ENCODE measurements at regions not wholly inside any gene's neighbourhood (a gene's known extent, or its start where the extent isn't known, plus 50 kb on each side); places are given as distances from the start of the nearest gene placed in this dataset.

DNA sequence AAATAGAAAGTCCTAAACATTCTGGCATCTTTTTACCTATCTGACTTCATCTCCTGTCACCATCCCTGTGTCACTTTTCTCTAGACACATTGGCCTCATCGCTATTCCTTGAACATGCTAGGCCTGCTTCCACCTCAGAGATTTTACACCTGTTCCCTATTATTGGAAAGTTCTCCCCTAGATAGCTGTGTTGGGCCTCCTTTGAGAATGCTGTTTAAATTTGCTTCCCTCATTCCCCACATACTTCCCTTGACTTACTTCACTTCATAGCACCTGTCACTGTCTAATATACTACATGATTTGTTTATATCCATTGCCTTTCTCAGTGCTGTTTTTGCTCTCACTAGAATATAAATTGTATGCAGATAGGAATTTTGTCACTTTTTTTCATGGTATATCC lies 317.0 kb upstream of the GCFC2 start:
- TF ChIP-seq ZNF585B (tag by site-specific recombination; IDR thresholded peaks at IDR 0.05): no peak
- H3K36me3 ChIP-seq (ENCODE audit: control insufficient read depth in 2 of 2, insufficient read depth in 1 of 2, low read length in 2 of 2): no peaks in the 10 kb centered on the region
- H3K27ac ChIP-seq (ENCODE audit: extremely low read depth, low read depth, low read length): no peak overlapping the region
- no peaks in the 10 kb centered on the region for H3K9me3 ChIP-seq (ENCODE audit: control insufficient read depth, insufficient read depth, low read depth, low read length)
- CTCF ChIA-PET: no interaction called here
- H3K4me3 ChIP-seq (ENCODE audit: low read depth, low read length): no peak overlapping the region
- POLR2A ChIA-PET: no interaction called here
- H3K4me1 ChIP-seq (ENCODE audit: control insufficient read depth, insufficient read depth, low read length): no peaks in the 10 kb centered on the region

DNA sequence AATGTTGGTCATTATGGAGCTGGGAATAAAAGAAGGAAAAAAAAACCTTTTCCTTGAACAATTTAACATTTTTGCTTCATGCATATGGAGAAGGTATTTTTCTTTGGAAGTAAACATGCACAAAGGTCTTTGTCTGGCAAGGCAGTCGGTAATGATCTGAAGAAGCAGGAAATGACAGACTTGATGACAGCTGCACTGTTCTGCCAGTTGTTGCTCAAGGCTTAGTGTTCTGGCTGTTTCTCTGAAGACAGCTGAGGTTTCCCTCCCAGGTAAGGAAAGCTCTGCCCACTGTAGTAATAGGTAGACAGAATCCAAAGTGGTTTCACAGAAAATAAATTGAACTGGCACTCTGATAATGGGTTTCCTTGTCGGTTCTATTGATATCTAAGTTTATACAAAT lies 308.4 kb upstream of the GCFC2 start:
- Histone ChIP-seq H3K4me3 (ENCODE audit: low read depth, low read length) (no peak overlapping the region), H3K9me3 (ENCODE audit: control insufficient read depth, insufficient read depth, low read depth, low read length) (no peaks in the 10 kb centered on the region), H3K27ac (ENCODE audit: extremely low read depth, low read depth, low read length) (no peak overlapping the region), H3K36me3 (ENCODE audit: control insufficient read depth in 2 of 2, insufficient read depth in 1 of 2, low read length in 2 of 2) (no peaks in the 10 kb centered on the region), H3K4me1 (ENCODE audit: control insufficient read depth, insufficient read depth, low read length) (no peaks in the 10 kb centered on the region)
- POLR2A ChIA-PET: no interaction called here
- no peak for TF ChIP-seq OSR2 (tag by site-specific recombination; IDR thresholded peaks at IDR 0.05)
- CTCF ChIA-PET: no interaction called here

DNA sequence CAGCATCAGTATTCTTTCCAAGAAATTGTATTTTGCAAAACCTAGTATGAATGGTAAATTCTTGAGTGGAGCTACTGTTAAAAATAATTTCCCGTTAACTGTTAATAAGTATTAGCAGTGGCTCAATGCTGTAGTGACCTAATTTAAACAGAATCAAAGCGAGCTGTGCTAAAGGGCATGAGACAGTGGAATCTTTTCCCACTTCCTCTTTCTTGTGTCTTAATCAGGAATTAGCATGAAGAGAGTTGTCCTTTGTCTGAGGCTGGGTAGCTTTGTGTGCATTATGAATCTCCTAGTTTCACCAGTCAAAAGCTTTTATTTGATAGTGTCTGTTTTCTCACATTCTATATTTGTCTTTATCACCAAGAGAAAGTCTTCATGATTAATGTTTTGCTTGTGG lies 298.8 kb upstream of the GCFC2 start:
- CTCF ChIA-PET: no interaction called here
- H3K27ac ChIP-seq (ENCODE audit: extremely low read depth, low read depth, low read length): no peak overlapping the region
- POLR2A ChIA-PET: no interaction called here
- no peak overlapping the region for H3K4me3 ChIP-seq (ENCODE audit: low read depth, low read length)
- no peaks in the 10 kb centered on the region for H3K36me3 ChIP-seq (ENCODE audit: control insufficient read depth in 2 of 2, insufficient read depth in 1 of 2, low read length in 2 of 2)
- no peaks in the 10 kb centered on the region for H3K4me1 ChIP-seq (ENCODE audit: control insufficient read depth, insufficient read depth, low read length)
- H3K9me3 ChIP-seq (ENCODE audit: control insufficient read depth, insufficient read depth, low read depth, low read length): no peaks in the 10 kb centered on the region
- TF ChIP-seq ZNF561 (tag by site-specific recombination; IDR thresholded peaks at IDR 0.05; ENCODE audit: borderline replicate concordance) (no peak), SETDB1 (IDR thresholded peaks at IDR 0.05; ENCODE audit: insufficient read length, low read length) (no peak), ZNF146 (tag by site-specific recombination; IDR thresholded peaks at IDR 0.05) (no peak)
- TF ChIP-seq, protein P1, sequence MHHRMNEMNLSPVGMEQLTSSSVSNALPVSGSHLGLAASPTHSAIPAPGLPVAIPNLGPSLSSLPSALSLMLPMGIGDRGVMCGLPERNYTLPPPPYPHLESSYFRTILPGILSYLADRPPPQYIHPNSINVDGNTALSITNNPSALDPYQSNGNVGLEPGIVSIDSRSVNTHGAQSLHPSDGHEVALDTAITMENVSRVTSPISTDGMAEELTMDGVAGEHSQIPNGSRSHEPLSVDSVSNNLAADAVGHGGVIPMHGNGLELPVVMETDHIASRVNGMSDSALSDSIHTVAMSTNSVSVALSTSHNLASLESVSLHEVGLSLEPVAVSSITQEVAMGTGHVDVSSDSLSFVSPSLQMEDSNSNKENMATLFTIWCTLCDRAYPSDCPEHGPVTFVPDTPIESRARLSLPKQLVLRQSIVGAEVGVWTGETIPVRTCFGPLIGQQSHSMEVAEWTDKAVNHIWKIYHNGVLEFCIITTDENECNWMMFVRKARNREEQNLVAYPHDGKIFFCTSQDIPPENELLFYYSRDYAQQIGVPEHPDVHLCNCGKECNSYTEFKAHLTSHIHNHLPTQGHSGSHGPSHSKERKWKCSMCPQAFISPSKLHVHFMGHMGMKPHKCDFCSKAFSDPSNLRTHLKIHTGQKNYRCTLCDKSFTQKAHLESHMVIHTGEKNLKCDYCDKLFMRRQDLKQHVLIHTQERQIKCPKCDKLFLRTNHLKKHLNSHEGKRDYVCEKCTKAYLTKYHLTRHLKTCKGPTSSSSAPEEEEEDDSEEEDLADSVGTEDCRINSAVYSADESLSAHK (tag by site-specific recombination; IDR thresholded peaks at IDR 0.05): no peak

DNA sequence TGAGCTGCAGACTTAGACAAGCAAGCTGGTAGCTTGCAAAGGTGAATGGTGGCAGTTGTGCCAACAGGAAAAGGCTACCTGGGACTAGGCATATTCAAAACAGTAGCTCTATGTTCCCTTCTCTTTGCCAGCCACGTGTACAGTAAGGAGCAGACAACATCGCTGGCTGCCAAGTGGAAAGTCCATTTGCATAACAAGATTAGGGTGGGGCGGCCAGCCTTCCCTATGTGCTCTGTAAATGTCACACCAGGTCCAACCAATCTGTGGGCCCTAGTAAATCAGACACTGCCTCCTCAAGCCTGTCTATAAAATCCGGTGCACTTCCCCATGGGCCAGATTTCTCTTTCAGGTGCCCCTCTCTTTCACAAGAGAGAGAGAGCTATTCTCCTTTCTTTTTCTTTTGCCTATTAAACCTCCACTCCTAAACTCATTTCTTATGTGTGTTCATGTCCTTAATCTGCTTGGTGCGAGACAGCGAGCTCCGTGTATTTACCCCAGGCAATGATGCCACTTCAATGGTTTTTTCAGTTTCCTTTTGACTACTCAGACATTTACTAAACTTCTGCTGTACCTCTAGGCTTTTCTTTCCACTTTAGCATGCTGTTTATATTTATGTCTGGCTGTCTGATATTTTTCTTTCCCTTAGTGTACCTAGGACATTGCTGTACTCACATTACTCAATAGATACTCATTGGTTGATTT lies 297.4 kb upstream of the GCFC2 start:
- H3K27ac ChIP-seq (ENCODE audit: extremely low read depth, low read depth, low read length): no peak overlapping the region
- no peaks in the 10 kb centered on the region for H3K9me3 ChIP-seq (ENCODE audit: control insufficient read depth, insufficient read depth, low read depth, low read length)
- ChIA-PET POLR2A (no interaction called here), CTCF (no interaction called here)
- no peak overlapping the region for H3K4me3 ChIP-seq (ENCODE audit: low read depth, low read length)
- no peaks in the 10 kb centered on the region for H3K36me3 ChIP-seq (ENCODE audit: control insufficient read depth in 2 of 2, insufficient read depth in 1 of 2, low read length in 2 of 2)
- H3K4me1 ChIP-seq (ENCODE audit: control insufficient read depth, insufficient read depth, low read length): no peaks in the 10 kb centered on the region
- TF ChIP-seq, protein P2, sequence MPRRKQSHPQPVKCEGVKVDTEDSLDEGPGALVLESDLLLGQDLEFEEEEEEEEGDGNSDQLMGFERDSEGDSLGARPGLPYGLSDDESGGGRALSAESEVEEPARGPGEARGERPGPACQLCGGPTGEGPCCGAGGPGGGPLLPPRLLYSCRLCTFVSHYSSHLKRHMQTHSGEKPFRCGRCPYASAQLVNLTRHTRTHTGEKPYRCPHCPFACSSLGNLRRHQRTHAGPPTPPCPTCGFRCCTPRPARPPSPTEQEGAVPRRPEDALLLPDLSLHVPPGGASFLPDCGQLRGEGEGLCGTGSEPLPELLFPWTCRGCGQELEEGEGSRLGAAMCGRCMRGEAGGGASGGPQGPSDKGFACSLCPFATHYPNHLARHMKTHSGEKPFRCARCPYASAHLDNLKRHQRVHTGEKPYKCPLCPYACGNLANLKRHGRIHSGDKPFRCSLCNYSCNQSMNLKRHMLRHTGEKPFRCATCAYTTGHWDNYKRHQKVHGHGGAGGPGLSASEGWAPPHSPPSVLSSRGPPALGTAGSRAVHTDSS (tag by site-specific recombination; IDR thresholded peaks at IDR 0.05): no peak
- no peak for TF ChIP-seq EGR2 (tag by site-specific recombination; IDR thresholded peaks at IDR 0.05; ENCODE audit: low read depth)
- TF ChIP-seq ZBTB7A (tag by site-specific recombination; IDR thresholded peaks at IDR 0.05; ENCODE audit: low read depth): no peak
- no peak for TF ChIP-seq ZNF292 (tag by site-specific recombination; IDR thresholded peaks at IDR 0.05; ENCODE audit: borderline replicate concordance, low read depth)
- TF ChIP-seq, protein P3, sequence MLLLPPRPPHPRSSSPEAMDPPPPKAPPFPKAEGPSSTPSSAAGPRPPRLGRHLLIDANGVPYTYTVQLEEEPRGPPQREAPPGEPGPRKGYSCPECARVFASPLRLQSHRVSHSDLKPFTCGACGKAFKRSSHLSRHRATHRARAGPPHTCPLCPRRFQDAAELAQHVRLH (tag by site-specific recombination; IDR thresholded peaks at IDR 0.05): no peak
- TF ChIP-seq, protein P4, sequence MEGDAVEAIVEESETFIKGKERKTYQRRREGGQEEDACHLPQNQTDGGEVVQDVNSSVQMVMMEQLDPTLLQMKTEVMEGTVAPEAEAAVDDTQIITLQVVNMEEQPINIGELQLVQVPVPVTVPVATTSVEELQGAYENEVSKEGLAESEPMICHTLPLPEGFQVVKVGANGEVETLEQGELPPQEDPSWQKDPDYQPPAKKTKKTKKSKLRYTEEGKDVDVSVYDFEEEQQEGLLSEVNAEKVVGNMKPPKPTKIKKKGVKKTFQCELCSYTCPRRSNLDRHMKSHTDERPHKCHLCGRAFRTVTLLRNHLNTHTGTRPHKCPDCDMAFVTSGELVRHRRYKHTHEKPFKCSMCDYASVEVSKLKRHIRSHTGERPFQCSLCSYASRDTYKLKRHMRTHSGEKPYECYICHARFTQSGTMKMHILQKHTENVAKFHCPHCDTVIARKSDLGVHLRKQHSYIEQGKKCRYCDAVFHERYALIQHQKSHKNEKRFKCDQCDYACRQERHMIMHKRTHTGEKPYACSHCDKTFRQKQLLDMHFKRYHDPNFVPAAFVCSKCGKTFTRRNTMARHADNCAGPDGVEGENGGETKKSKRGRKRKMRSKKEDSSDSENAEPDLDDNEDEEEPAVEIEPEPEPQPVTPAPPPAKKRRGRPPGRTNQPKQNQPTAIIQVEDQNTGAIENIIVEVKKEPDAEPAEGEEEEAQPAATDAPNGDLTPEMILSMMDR (tag by site-specific recombination; IDR thresholded peaks at IDR 0.05): no peak
- TF ChIP-seq ZNF837 (tag by site-specific recombination; IDR thresholded peaks at IDR 0.05): no peak
- TF ChIP-seq, protein P5, sequence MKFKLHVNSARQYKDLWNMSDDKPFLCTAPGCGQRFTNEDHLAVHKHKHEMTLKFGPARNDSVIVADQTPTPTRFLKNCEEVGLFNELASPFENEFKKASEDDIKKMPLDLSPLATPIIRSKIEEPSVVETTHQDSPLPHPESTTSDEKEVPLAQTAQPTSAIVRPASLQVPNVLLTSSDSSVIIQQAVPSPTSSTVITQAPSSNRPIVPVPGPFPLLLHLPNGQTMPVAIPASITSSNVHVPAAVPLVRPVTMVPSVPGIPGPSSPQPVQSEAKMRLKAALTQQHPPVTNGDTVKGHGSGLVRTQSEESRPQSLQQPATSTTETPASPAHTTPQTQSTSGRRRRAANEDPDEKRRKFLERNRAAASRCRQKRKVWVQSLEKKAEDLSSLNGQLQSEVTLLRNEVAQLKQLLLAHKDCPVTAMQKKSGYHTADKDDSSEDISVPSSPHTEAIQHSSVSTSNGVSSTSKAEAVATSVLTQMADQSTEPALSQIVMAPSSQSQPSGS (tag by site-specific recombination; IDR thresholded peaks at IDR 0.05; ENCODE audit: low read depth): no peak
- no peak for TF ChIP-seq ZNF558 (tag by site-specific recombination; IDR thresholded peaks at IDR 0.05)
- no peak for TF ChIP-seq ZNF114 (tag by site-specific recombination; IDR thresholded peaks at IDR 0.05)
- TF ChIP-seq, protein P6, sequence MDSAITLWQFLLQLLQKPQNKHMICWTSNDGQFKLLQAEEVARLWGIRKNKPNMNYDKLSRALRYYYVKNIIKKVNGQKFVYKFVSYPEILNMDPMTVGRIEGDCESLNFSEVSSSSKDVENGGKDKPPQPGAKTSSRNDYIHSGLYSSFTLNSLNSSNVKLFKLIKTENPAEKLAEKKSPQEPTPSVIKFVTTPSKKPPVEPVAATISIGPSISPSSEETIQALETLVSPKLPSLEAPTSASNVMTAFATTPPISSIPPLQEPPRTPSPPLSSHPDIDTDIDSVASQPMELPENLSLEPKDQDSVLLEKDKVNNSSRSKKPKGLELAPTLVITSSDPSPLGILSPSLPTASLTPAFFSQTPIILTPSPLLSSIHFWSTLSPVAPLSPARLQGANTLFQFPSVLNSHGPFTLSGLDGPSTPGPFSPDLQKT (IDR thresholded peaks at IDR 0.05; ENCODE audit: borderline replicate concordance, low read depth, low read length): no peak

Measured in HEK293 (cell line).